ENCODE measurements at regions not wholly inside any gene's neighbourhood (a gene's known extent, or its start where the extent isn't known, plus 50 kb on each side); places are given as distances from the start of the nearest gene placed in this dataset.

DNA sequence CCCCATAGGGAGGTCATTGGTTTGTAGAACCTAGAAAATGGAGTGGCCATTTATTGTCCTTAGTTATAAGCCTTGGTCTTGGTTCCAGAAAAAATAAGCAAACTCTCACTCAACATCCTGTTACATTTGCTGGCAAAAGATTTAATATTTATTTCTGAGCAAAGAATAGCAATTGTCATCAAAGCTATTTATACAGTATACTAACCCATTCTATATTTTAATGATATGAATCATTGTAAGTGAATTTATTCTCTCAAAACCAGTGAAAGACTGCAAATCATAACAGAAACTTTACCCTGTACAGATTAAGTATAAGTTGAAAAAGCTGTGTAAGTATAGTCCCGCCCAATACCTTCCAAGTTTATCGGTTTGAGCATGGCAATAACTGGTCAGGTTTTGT, 364.4 kb downstream of the CD109 start:
- no peaks in the 10 kb centered on the region for H3K4me1 ChIP-seq
- H3K36me3 ChIP-seq, result peaks cover 0 to 4% of the 10 kb centered on the region in 2 donors
- no peaks in the 10 kb centered on the region for H3K27me3 ChIP-seq
- no peak for DNase-seq
- intact Hi-C loops (cut with DNase I; ENCODE audit: low total_unique reads), result no loop called here
- TF ChIP-seq POLR2A (IDR thresholded peaks at IDR 0.05) (no peak), CTCF (IDR thresholded peaks at IDR 0.05) (no peak)
- H3K27ac ChIP-seq, result no peak overlapping the region
- no peaks in the 10 kb centered on the region for H3K9me3 ChIP-seq
- no peak overlapping the region for H3K4me3 ChIP-seq

DNA sequence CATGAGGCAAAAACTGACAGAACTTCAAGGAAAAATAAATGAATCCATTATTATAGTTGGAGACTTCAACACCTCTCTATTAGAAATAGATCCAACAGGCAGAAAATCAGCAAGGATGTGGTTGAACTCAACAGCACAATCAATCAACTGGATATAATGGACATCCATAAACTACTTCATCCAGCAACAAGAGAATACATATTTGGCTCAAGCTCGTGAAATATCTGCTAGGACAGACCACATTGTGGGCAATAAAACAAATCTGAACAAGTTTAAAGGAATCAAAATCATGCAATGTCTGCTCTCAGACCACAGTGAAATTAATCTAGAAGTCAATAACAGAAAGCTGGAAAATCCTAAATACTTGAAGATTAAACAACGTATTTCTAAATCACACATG, 362.6 kb downstream of the CD109 start:
- Histone ChIP-seq H3K36me3 (peaks cover 0 to 4% of the 10 kb centered on the region in 2 donors), H3K27me3 (no peaks in the 10 kb centered on the region), H3K4me1 (no peaks in the 10 kb centered on the region), H3K4me3 (no peak overlapping the region), H3K9me3 (no peaks in the 10 kb centered on the region), H3K27ac (no peak overlapping the region)
- intact Hi-C loops (cut with DNase I; ENCODE audit: low total_unique reads), result no loop called here
- DNase-seq, result no peak
- TF ChIP-seq POLR2A (IDR thresholded peaks at IDR 0.05) (no peak), CTCF (IDR thresholded peaks at IDR 0.05) (no peak)

DNA sequence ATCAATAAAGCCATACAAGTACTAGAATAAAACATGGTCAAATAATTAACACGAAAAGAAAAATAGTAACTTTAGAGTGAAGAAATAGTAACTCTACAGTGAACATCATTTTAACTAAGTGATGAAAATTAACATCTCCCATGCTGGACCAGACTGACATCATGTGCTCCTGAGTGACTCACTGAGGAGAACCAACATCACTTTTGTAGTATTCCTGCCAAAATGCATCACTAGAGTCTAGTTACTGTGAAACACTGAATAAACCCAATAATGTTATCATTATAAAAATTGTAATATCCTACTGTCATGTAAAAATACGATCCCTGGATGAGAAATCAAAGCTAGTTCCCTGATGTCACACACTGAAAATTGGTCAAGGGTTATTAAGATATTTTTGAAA, 361.3 kb downstream of the CD109 start:
- no peaks in the 10 kb centered on the region for H3K27me3 ChIP-seq
- H3K9me3 ChIP-seq, result no peaks in the 10 kb centered on the region
- peaks cover 0 to 4% of the 10 kb centered on the region in 2 donors for H3K36me3 ChIP-seq
- intact Hi-C loops (cut with DNase I; ENCODE audit: low total_unique reads), result no loop called here
- no peak overlapping the region for H3K27ac ChIP-seq
- no peaks in the 10 kb centered on the region for H3K4me1 ChIP-seq
- H3K4me3 ChIP-seq, result no peak overlapping the region
- DNase-seq, result no peak
- TF ChIP-seq CTCF (IDR thresholded peaks at IDR 0.05), result no peak
- no peak for TF ChIP-seq POLR2A (IDR thresholded peaks at IDR 0.05)

DNA sequence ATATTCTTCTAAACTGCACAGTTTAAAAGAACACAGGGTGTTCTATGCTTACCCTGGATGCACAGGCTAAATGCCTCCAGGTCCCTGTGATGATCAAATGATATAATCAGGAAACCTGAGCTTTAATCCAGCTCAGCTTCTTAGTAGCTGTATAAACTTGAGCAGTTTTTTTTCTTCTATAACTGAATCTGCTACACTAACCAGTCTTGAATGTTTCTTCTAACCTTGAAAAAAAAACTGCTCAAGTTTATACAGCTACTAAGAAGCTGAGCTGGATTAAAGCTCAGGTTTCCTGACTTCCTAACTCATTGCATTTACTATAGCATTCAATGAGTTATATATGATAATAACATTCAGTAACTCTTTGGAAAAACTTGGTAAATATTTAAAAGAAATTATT, 358.2 kb downstream of the CD109 start:
- TF ChIP-seq POLR2A (IDR thresholded peaks at IDR 0.05) (no peak), CTCF (IDR thresholded peaks at IDR 0.05) (no peak)
- intact Hi-C loops (cut with DNase I; ENCODE audit: low total_unique reads), result no loop called here
- no peak for DNase-seq

DNA sequence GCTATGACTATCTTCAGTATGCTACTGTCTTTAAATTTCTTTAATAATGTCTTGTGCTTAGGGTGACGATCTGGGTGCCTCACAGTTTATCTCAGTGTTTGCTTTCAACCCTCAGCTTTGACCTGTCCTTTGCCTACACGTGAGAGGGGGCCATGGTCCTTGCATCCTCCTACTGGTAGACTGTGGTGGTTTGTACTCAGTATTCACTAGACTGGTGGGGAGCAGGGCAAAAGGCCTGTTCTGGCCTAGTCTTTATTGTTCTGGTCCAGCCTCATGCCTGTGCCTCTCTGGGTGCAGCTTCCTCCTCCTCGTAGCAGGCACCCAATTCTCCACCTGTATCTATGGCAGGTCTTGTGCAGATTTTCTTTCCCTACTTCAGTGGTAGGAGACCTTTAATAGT, 354.9 kb downstream of the CD109 start:
- intact Hi-C loops (cut with DNase I; ENCODE audit: low total_unique reads), result no loop called here
- no peak overlapping the region for H3K27ac ChIP-seq
- H3K36me3 ChIP-seq, result no peaks in the 10 kb centered on the region
- no peak for DNase-seq
- H3K9me3 ChIP-seq, result no peaks in the 10 kb centered on the region
- H3K4me1 ChIP-seq, result no peaks in the 10 kb centered on the region
- no peak overlapping the region for H3K4me3 ChIP-seq
- H3K27me3 ChIP-seq, result no peaks in the 10 kb centered on the region
- TF ChIP-seq CTCF (IDR thresholded peaks at IDR 0.05), result no peak
- TF ChIP-seq POLR2A (IDR thresholded peaks at IDR 0.05), result no peak

More for the DNA sequence above, 358.2 kb downstream of the CD109 start:
- Histone ChIP-seq H3K4me3 (no peak overlapping the region), H3K9me3 (no peaks in the 10 kb centered on the region), H3K27me3 (no peaks in the 10 kb centered on the region), H3K36me3 (peaks cover 0 to 4% of the 10 kb centered on the region in 2 donors), H3K4me1 (no peaks in the 10 kb centered on the region), H3K27ac (no peak overlapping the region)

Data from uterus (tissue), 3 donors.